WTC11 (cell line): ENCODE measurements at regions not wholly inside any gene's neighbourhood (a gene's known extent, or its start where the extent isn't known, plus 50 kb on each side); places are given as distances from the start of the nearest gene placed in this dataset.

Source experiments
- ATAC-seq: fragments of 200-7000 bp; cut with Tn5 transposase; 2 replicates; pipeline ENCODE4 v1.10.0; 2021; ENCODE audit warnings: mild to moderate bottlenecking, moderate library complexity
- CTCF ChIA-PET: fragments of 300-600 bp; sonication (Branson Sonifier 250); formaldehyde crosslinking; loops from one replicate; lab custom pipeline; 2021; ENCODE audit warnings: antibody characterized with exemption; lab: Charles Lee
- POLR2A ChIA-PET: fragments of 350-600 bp; sonication (Branson Sonifier 250); formaldehyde crosslinking; loops from one replicate; lab custom pipeline; 2021; ENCODE audit warnings: antibody characterized with exemption; lab: Charles Lee
- DNase-seq: peaks from one replicate; pipeline ENCODE4 v3.0.0; 2021; ENCODE audit warnings: low spot score
- H3K27ac Mint-ChIP-seq: 2 replicates; pipeline ENCODE4 v1.8.0; 2021; ENCODE audit warnings: mixed read lengths
- H3K27me3 Mint-ChIP-seq: 2 replicates; pipeline ENCODE4 v1.8.0; 2021; ENCODE audit warnings: low read depth, mild to moderate bottlenecking, moderate library complexity, mixed read lengths
- H3K36me3 Mint-ChIP-seq: 2 replicates; pipeline ENCODE4 v1.8.0; 2021; ENCODE audit warnings: mixed read lengths
- H3K4me1 Mint-ChIP-seq: 2 replicates; pipeline ENCODE4 v1.8.0; 2022; ENCODE audit warnings: mixed read lengths
- H3K4me3 Mint-ChIP-seq: 2 replicates; pipeline ENCODE4 v1.8.0; 2021; ENCODE audit warnings: mild to moderate bottlenecking, moderate library complexity, mixed read lengths
- H3K9me3 Mint-ChIP-seq: 2 replicates; pipeline ENCODE4 v1.8.0; 2021; ENCODE audit warnings: mixed read lengths
- AFF4 ChIP-seq: sonication (generic); formaldehyde crosslinking; IDR thresholded peaks from 2 replicates; pipeline ENCODE4 v1.8.1; 2023; ENCODE audit warnings: mild to moderate bottlenecking, missing genetic modification reagents, borderline replicate concordance
- ATF3 ChIP-seq: sonication (generic); formaldehyde crosslinking; conservative IDR thresholded peaks from 2 replicates; pipeline ENCODE4 v1.8.1; 2022; ENCODE audit warnings: mild to moderate bottlenecking, missing genetic modification reagents
- CDX4 ChIP-seq: fragments of 250-450 bp; sonication (Bioruptor Pico); IDR thresholded peaks from 2 replicates; pipeline ENCODE4 v1.9.0; 2021; ENCODE audit warnings: moderate library complexity, mild to moderate bottlenecking, inconsistent platforms, borderline replicate concordance
- CTCF ChIP-seq: fragments of 200-600 bp; IDR thresholded peaks from 2 replicates; pipeline ENCODE4 v1.8.0; 2022; ENCODE audit warnings: antibody characterized with exemption
- E2F1 ChIP-seq: sonication (generic); formaldehyde crosslinking; IDR thresholded peaks from 2 replicates; pipeline ENCODE4 v1.8.0; 2022; ENCODE audit warnings: mild to moderate bottlenecking, missing genetic modification reagents
- ELF4 ChIP-seq: sonication (generic); formaldehyde crosslinking; IDR thresholded peaks from 2 replicates; pipeline ENCODE4 v1.8.1; 2022; ENCODE audit warnings: low read depth, mild to moderate bottlenecking, moderate library complexity, missing genetic modification reagents
- EMX1 ChIP-seq: fragments of 250-450 bp; sonication (Bioruptor Pico); IDR thresholded peaks from 2 replicates; pipeline ENCODE4 v1.8.0; 2021; ENCODE audit warnings: mild to moderate bottlenecking
- ETV6 ChIP-seq: sonication (generic); formaldehyde crosslinking; IDR thresholded peaks from 2 replicates; pipeline ENCODE4 v1.8.1; 2022; ENCODE audit warnings: mild to moderate bottlenecking, missing genetic modification reagents
- GRHL2 ChIP-seq: fragments of 250-450 bp; sonication (Bioruptor Pico); IDR thresholded peaks from 2 replicates; pipeline ENCODE4 v1.8.0; 2022; ENCODE audit warnings: mild to moderate bottlenecking, moderate library complexity; ENCODE audit not compliant: insufficient replicate concordance, severe bottlenecking
- RELA ChIP-seq: sonication (generic); formaldehyde crosslinking; IDR thresholded peaks from 2 replicates; pipeline ENCODE4 v1.8.1; 2022; ENCODE audit warnings: missing genetic modification reagents, mild to moderate bottlenecking, borderline replicate concordance
- SOX15 ChIP-seq: fragments of 250-450 bp; sonication (Bioruptor Pico); IDR thresholded peaks from 2 replicates; pipeline ENCODE4 v1.9.0; 2021; ENCODE audit warnings: mild to moderate bottlenecking
- STAT6 ChIP-seq: sonication (generic); formaldehyde crosslinking; conservative IDR thresholded peaks from 2 replicates; pipeline ENCODE4 v1.8.1; 2023; ENCODE audit warnings: mild to moderate bottlenecking, low read depth, missing genetic modification reagents, moderate library complexity
- USF2 ChIP-seq: sonication (generic); formaldehyde crosslinking; IDR thresholded peaks from 2 replicates; pipeline ENCODE4 v1.8.1; 2023; ENCODE audit warnings: mild to moderate bottlenecking, missing genetic modification reagents, moderate library complexity
- ZMAT4 ChIP-seq: fragments of 250-450 bp; sonication (Bioruptor Pico); IDR thresholded peaks from 2 replicates; pipeline ENCODE4 v1.9.0; 2021; ENCODE audit warnings: mild to moderate bottlenecking
- ZNF263 ChIP-seq: sonication (generic); formaldehyde crosslinking; IDR thresholded peaks from 2 replicates; pipeline ENCODE4 v1.8.1; 2022; ENCODE audit warnings: low read depth, mild to moderate bottlenecking, moderate library complexity, missing genetic modification reagents
- ZNF317 ChIP-seq: sonication (generic); formaldehyde crosslinking; IDR thresholded peaks from 2 replicates; pipeline ENCODE4 v1.8.1; 2023; ENCODE audit warnings: low read depth, mild to moderate bottlenecking, moderate library complexity, missing genetic modification reagents, borderline replicate concordance

- DNase-seq, result no peak
- Mint-ChIP-seq H3K36me3 (no peaks in the 10 kb centered on the region), H3K4me1 (peaks cover 20% of the 10 kb centered on the region), H3K27me3 (no peaks in the 10 kb centered on the region), H3K4me3 (no peak overlapping the region)
- POLR2A ChIA-PET, result no interaction called here
- TF ChIP-seq E2F1 (no peak), SOX15 (no peak), ATF3 (CRISPR knock-in tag) (no peak), ETV6 (CRISPR knock-in tag) (no peak), ELF4 (CRISPR knock-in tag) (no peak), RELA (no peak), USF2 (CRISPR knock-in tag) (no peak), GRHL2 (CRISPR knock-in tag) (no peak), ZNF317 (no peak), STAT6 (CRISPR knock-in tag) (no peak)
- TF ChIP-seq, all 79 proteins: peak for 0
- CTCF ChIA-PET, result no interaction called here
- Mint-ChIP-seq H3K9me3 (0 out of 2 replicates have a peak, but pooled peaks cover 6% of the 10 kb centered on the region), H3K27ac (no peak overlapping the region)
- ATAC-seq, result no peak
Measured at GRCh38 chr3:105938806-105939205, 70.0 kb upstream of the CBLB start.

GRCh38 chr3:105944276-105944675 lies 75.5 kb upstream of the CBLB start:
- ChIA-PET CTCF (no interaction called here), POLR2A (no interaction called here)
- no peaks in the 10 kb centered on the region for H3K36me3 Mint-ChIP-seq
- ATAC-seq (no peak), DNase-seq (no peak)
- peaks cover 3% of the 10 kb centered on the region for H3K4me1 Mint-ChIP-seq
- H3K9me3 Mint-ChIP-seq, result no peaks in the 10 kb centered on the region
- H3K27me3 Mint-ChIP-seq, result no peaks in the 10 kb centered on the region
- H3K4me3 Mint-ChIP-seq, result no peak overlapping the region
- no peak overlapping the region for H3K27ac Mint-ChIP-seq
- TF ChIP-seq USF2 (CRISPR knock-in tag), result no peak
- no peak for TF ChIP-seq ZMAT4 (CRISPR knock-in tag)
- TF ChIP-seq CTCF, result no peak
- TF ChIP-seq CDX4, result no peak
- no peak for TF ChIP-seq EMX1 (CRISPR knock-in tag)
- no peak for TF ChIP-seq STAT6 (CRISPR knock-in tag)
- TF ChIP-seq AFF4 (CRISPR knock-in tag), result no peak
- TF ChIP-seq E2F1, result no peak
- no peak for TF ChIP-seq ELF4 (CRISPR knock-in tag)
- TF ChIP-seq ZNF263, result no peak
